SU-DHL-6 (cell line): ENCODE measurements at regions not wholly inside any gene's neighbourhood (a gene's known extent, or its start where the extent isn't known, plus 50 kb on each side); places are given as distances from the start of the nearest gene placed in this dataset.
"Not testable (repeated sequence)": the region's sequence is repeated elsewhere in the genome, so short reads cannot be mapped to it uniquely, and the experiment has no call there.

ENCODE experiments used
- H2AFZ ChIP-seq: fragments of 200-600 bp; sonication (generic); 2 replicates; pipeline ENCODE4 v1.6.1; 2014; ENCODE audit warnings: low read depth, mild to moderate bottlenecking, moderate library complexity, mixed read lengths, antibody characterized with exemption, low read length; ENCODE audit not compliant: severe bottlenecking
- H3F3A ChIP-seq: fragments of 200-600 bp; shearing (Covaris generic); 2 replicates; pipeline ENCODE4 v1.6.0; 2016; ENCODE audit warnings: antibody characterized with exemption, mild to moderate bottlenecking; ENCODE audit not compliant: insufficient read depth
- H3K27ac ChIP-seq: fragments of 200-600 bp; sonication (generic); 2 replicates; pipeline ENCODE4 v1.5.1; 2016; ENCODE audit warnings: low read depth, mild to moderate bottlenecking, low read length, moderate library complexity, mixed read lengths
- H3K27me3 ChIP-seq: fragments of 200-600 bp; sonication (generic), shearing (Covaris generic); 2 replicates; pipeline ENCODE4 v1.6.0; 2014; ENCODE audit warnings: mild to moderate bottlenecking, low read length
- H3K36me3 ChIP-seq: fragments of 200-600 bp; sonication (generic); 2 replicates; pipeline ENCODE4 v1.6.1; 2014; ENCODE audit warnings: mild to moderate bottlenecking, low read length, mixed read lengths
- H3K4me2 ChIP-seq: fragments of 300-600, 200-600 bp; shearing (Covaris generic), sonication (generic); 2 replicates; pipeline ENCODE4 v1.6.0; 2014; ENCODE audit warnings: low read length, low read depth, mild to moderate bottlenecking; ENCODE audit not compliant: poor library complexity, severe bottlenecking
- H3K4me3 ChIP-seq: fragments of 200-600 bp; sonication (generic); 2 replicates; pipeline ENCODE4 v1.5.1; 2014; ENCODE audit warnings: antibody characterized with exemption, low read length, mild to moderate bottlenecking, mixed read lengths; ENCODE audit not compliant: insufficient read depth, poor library complexity, severe bottlenecking
- H3K79me2 ChIP-seq: fragments of 200-600 bp; sonication (generic); 2 replicates; pipeline ENCODE4 v1.6.1; 2014; ENCODE audit warnings: mild to moderate bottlenecking, low read length, moderate library complexity; ENCODE audit not compliant: insufficient read depth
- H3K9ac ChIP-seq: fragments of 200-600 bp; sonication (generic); 2 replicates; pipeline ENCODE4 v1.7.0; 2014; ENCODE audit warnings: mild to moderate bottlenecking, low read length
- H3K9me2 ChIP-seq: fragments of 200-600 bp; sonication (generic); replicated peaks from 2 replicates; pipeline ENCODE4 v1.6.1; 2014; ENCODE audit warnings: low read length; ENCODE audit not compliant: insufficient read depth
- H3K9me3 ChIP-seq: fragments of 200-600 bp; sonication (generic); 2 replicates; pipeline ENCODE4 v1.6.1; 2014; ENCODE audit warnings: low read length, mixed read lengths; ENCODE audit not compliant: insufficient read depth
- H4K20me1 ChIP-seq: fragments of 200-600 bp; sonication (generic); 2 replicates; pipeline ENCODE4 v1.6.1; 2014; ENCODE audit warnings: low read depth, mild to moderate bottlenecking, antibody characterized with exemption, low read length, moderate library complexity, mixed read lengths
- EZH2phosphoT487 ChIP-seq: fragments of 200-600 bp; sonication (generic), shearing (Covaris generic); conservative IDR thresholded peaks from 2 replicates; pipeline ENCODE4 v1.6.1; 2018; ENCODE audit warnings: mild to moderate bottlenecking, antibody characterized with exemption, low read length, moderate library complexity, mixed read lengths
- TF ChIP-seq, protein P1 (sequence below): fragments of 200-600 bp; sonication (generic); IDR thresholded peaks from one replicate; pipeline ENCODE4 v1.5.1; 2017; ENCODE audit warnings: antibody characterized with exemption, mild to moderate bottlenecking, low read length, moderate library complexity; ENCODE audit not compliant: insufficient read depth, poor library complexity, severe bottlenecking

DNA sequence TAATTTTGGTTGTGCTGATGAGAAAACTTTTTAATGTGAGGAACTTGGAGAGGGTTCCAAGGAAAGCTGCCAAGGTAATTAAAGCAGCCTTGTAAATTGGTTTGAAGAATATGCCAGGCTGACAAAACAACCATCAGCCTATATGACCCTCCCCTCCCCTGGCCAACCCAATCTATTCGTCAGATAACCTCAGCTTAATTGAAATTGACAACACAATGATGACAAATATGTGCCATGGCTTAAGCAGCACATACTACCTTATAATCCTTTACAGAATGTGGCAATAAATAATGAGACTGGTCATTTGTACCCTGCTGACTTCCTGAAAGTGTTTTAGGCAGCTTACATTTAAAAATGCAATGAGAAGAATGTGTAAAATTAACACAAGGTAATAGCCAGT lies 118.2 kb downstream of the EFHB start:
- TF ChIP-seq, protein P1, sequence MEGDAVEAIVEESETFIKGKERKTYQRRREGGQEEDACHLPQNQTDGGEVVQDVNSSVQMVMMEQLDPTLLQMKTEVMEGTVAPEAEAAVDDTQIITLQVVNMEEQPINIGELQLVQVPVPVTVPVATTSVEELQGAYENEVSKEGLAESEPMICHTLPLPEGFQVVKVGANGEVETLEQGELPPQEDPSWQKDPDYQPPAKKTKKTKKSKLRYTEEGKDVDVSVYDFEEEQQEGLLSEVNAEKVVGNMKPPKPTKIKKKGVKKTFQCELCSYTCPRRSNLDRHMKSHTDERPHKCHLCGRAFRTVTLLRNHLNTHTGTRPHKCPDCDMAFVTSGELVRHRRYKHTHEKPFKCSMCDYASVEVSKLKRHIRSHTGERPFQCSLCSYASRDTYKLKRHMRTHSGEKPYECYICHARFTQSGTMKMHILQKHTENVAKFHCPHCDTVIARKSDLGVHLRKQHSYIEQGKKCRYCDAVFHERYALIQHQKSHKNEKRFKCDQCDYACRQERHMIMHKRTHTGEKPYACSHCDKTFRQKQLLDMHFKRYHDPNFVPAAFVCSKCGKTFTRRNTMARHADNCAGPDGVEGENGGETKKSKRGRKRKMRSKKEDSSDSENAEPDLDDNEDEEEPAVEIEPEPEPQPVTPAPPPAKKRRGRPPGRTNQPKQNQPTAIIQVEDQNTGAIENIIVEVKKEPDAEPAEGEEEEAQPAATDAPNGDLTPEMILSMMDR = no peak
- TF ChIP-seq EZH2phosphoT487 = no peak

DNA sequence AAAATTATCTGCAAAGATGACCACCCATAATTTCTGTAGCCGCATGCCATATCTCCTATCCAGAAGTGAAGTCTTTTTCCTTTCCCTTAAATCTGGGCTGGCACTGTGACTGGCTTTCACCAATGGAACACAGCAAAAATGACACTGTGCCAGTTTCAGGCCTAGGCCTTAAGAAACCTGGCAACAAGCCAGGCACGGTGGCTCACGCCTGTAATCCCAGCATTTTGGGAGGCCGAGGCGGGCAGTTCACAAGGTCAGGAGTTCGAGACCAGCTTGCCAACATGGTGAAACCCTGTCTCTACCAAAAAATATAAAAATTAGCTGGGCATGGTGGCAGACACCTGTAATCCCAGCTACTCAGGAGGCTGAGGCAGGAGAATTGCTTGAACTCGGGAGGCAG lies 120.3 kb downstream of the EFHB start:
- H3K9me2 ChIP-seq, H2AFZ ChIP-seq, H3K36me3 ChIP-seq, H3K9ac ChIP-seq, H3K9me3 ChIP-seq, H3K4me3 ChIP-seq, H3F3A ChIP-seq, H3K4me2 ChIP-seq, H3K79me2 ChIP-seq, H3K27me3 ChIP-seq, H4K20me1 ChIP-seq, H3K27ac ChIP-seq: not testable (repeated sequence)

More for the DNA sequence above, 118.2 kb downstream of the EFHB start:
- Histone ChIP-seq H3F3A (no peaks in the 10 kb centered on the region), H3K9me3 (no peaks in the 10 kb centered on the region), H2AFZ (no peak overlapping the region), H3K9me2 (no peaks in the 10 kb centered on the region), H3K36me3 (no peaks in the 10 kb centered on the region), H4K20me1 (no peaks in the 10 kb centered on the region), H3K4me2 (no peak overlapping the region), H3K4me3 (no peak overlapping the region), H3K9ac (no peak overlapping the region), H3K27ac (no peak overlapping the region), H3K27me3 (no peaks in the 10 kb centered on the region), H3K79me2 (no peaks in the 10 kb centered on the region)

DNA sequence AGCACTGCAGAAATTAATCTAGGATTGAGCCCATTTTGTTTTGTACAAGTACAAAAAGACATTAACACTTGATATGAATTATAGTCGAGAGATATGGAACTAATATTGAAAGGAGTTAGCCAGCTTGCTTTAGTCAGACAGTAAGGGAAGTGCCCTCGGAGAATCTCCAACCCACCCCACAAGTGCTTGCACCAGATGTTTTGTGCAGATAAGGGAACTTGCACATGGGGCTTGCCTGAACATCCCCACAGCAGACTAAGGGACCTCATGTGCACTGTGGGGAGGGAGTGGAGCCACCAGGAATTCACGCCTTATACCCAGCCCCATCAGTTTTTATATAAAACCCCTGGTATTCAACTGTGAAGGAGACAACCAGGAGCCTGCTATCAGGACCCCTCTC lies 122.3 kb downstream of the EFHB start:
- TF ChIP-seq, protein P1 = no peak
- TF ChIP-seq EZH2phosphoT487 = no peak
- Histone ChIP-seq H4K20me1 (no peaks in the 10 kb centered on the region), H3F3A (no peaks in the 10 kb centered on the region), H3K4me3 (no peak overlapping the region), H2AFZ (no peak overlapping the region), H3K4me2 (no peak overlapping the region), H3K27me3 (no peaks in the 10 kb centered on the region), H3K79me2 (no peaks in the 10 kb centered on the region), H3K36me3 (no peaks in the 10 kb centered on the region), H3K9ac (no peak overlapping the region), H3K9me2 (no peaks in the 10 kb centered on the region), H3K27ac (no peak overlapping the region), H3K9me3 (no peaks in the 10 kb centered on the region)

DNA sequence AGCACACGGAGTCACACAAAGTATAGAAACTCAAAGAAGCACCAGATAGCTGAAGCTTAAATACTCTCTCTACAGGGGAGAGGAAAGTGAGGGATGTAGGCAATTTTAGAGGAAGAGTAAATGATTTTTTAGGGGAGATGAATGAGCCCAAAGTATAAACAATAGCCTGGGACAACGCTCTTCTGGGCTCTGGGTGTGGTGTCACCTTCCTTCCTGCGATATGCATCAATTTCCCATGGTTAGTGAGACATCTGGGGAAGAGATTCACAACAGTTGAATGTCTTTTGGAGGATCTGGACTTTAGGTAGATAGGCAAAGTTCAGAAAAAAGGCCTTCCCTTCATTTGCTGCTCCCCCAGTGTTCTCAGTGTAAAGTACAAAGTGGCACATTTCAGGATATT lies 125.2 kb downstream of the EFHB start:
- TF ChIP-seq, protein P1 = no peak
- TF ChIP-seq EZH2phosphoT487 = no peak
- H2AFZ ChIP-seq = no peak overlapping the region
- H3K27ac ChIP-seq = no peak overlapping the region
- H4K20me1 ChIP-seq = no peaks in the 10 kb centered on the region
- no peaks in the 10 kb centered on the region; the same call in 1 of the 2 replicates for H3K9me3 ChIP-seq
- no peak overlapping the region for H3K4me3 ChIP-seq
- no peaks in the 10 kb centered on the region for H3K27me3 ChIP-seq
- H3F3A ChIP-seq = no peaks in the 10 kb centered on the region
- H3K9me2 ChIP-seq = no peaks in the 10 kb centered on the region
- no peak overlapping the region for H3K9ac ChIP-seq
- no peak overlapping the region for H3K4me2 ChIP-seq
- no peaks in the 10 kb centered on the region for H3K79me2 ChIP-seq
- no peaks in the 10 kb centered on the region for H3K36me3 ChIP-seq
